AG10803 (cell line): ENCODE measurements at regions not wholly inside any gene's neighbourhood (a gene's known extent, or its start where the extent isn't known, plus 50 kb on each side); places are given as distances from the start of the nearest gene placed in this dataset.

ENCODE experiments used
- DNase-seq: peaks from one replicate; pipeline ENCODE4 v3.0.0; 2010; ENCODE audit warnings: low read depth
- H3K4me3 ChIP-seq: 2 replicates; pipeline ENCODE4 v1.5.1; 2011; ENCODE audit warnings: mild to moderate bottlenecking, low read length, control low read depth
- TF ChIP-seq, protein P1 (sequence below): conservative IDR thresholded peaks from 2 replicates; pipeline ENCODE4 v1.5.1; 2011; ENCODE audit warnings: mild to moderate bottlenecking, low read length, control low read depth, inconsistent platforms

DNA sequence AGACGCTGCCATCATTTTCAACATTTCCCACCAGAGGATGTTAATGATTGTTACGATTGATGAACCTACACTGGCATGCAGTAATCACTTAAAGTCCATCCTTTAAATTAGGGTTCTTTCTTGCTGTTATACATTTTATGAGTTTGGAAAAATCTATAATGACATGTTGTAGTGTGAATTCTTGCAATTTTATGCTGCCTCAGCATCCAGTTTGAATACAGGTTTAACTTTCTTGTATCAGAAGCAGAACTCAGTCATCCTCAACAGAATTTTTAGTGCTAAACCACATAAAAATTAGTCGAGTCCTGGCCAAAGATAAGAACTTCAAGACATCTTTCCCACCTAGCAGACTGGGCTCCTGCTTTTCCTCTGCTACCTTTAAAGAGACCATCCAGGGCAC, 303.3 kb downstream of the NUP35 start:
- DNase-seq: no peak
- H3K4me3 ChIP-seq: no peak overlapping the region
- TF ChIP-seq, protein P1, sequence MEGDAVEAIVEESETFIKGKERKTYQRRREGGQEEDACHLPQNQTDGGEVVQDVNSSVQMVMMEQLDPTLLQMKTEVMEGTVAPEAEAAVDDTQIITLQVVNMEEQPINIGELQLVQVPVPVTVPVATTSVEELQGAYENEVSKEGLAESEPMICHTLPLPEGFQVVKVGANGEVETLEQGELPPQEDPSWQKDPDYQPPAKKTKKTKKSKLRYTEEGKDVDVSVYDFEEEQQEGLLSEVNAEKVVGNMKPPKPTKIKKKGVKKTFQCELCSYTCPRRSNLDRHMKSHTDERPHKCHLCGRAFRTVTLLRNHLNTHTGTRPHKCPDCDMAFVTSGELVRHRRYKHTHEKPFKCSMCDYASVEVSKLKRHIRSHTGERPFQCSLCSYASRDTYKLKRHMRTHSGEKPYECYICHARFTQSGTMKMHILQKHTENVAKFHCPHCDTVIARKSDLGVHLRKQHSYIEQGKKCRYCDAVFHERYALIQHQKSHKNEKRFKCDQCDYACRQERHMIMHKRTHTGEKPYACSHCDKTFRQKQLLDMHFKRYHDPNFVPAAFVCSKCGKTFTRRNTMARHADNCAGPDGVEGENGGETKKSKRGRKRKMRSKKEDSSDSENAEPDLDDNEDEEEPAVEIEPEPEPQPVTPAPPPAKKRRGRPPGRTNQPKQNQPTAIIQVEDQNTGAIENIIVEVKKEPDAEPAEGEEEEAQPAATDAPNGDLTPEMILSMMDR: no peak

DNA sequence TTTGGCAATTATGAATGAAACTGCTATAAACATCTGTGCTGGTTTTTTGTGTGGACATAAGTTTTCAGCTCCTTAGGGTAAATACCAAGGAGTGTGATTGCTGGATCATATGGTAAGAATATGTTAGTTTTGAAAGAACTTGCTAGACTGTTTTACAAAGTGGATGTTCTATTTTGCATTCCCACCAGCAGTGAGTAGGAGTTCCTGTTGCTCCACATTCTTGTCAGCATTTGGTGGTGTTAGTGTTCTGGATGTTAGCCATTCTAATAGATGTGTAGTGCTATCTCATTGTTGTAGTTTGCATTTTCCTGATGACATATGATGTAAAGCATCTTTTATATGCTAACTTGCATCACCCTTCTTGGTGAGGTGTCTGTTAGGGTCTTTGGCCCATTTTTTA, 304.6 kb downstream of the NUP35 start:
- H3K4me3 ChIP-seq: no peak overlapping the region
- no peak for DNase-seq
- TF ChIP-seq, protein P1: no peak

DNA sequence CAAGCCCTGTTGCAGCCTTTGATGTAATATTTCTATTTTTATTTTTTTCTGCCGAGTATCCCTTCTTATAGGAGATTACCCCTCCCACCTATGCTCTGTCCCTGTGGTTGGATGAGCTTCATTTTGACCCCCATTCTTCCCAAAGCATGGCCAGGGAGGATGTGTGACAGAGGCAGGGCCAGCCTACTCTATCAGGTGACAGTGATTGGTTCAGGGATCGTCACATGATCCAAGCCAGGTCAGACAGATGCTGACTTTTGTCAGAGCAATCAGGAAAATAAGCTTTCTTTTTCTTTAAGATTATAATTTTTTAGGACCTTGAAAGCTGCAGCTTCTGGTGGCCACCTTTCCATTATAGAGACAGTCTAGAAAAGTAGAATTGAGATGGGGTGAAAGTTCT, 314.3 kb downstream of the NUP35 start:
- H3K4me3 ChIP-seq: no peak overlapping the region
- TF ChIP-seq, protein P1: no peak
- DNase-seq: no peak

DNA sequence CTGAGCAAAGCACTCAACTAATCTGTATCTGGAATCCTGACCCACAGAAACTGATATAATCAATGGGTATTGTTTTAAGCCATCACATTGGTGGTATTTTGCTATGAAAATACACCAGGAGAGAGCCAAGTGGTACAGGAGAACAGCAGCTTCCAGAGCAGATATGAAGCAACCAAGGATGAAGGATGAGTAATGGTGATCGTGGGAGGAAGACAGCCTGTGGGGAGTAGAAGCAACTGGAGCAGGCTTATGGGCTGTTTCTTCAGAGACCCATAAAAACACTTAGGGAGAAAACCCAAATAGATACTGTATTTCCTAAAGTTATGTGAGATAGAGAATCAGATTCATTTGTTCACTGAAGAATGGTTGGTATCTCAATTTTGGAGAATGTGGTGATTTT, 330.8 kb downstream of the NUP35 start:
- no peak for DNase-seq
- no peak overlapping the region for H3K4me3 ChIP-seq
- TF ChIP-seq, protein P1: no peak

DNA sequence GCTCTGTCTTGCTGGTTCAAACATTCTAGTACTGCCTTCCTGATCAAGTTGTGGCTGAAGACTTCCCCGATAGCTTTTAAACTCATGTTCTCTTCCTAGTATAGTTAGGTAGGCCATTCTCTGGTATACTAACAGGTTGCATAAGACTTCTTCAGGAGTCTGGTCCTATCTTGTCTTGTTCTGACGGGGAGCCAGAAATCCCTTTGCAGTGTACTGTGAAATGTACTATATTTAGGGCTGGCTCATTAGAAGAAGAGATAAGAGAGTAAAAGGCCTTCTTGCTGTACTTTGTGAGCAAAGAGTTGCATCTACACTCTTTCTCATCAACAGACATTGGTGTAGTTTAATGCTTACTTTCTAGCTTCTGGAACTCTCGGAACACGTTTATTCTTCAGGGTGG, 331.9 kb downstream of the NUP35 start:
- no peak for DNase-seq
- H3K4me3 ChIP-seq: no peak overlapping the region
- TF ChIP-seq, protein P1: no peak

DNA sequence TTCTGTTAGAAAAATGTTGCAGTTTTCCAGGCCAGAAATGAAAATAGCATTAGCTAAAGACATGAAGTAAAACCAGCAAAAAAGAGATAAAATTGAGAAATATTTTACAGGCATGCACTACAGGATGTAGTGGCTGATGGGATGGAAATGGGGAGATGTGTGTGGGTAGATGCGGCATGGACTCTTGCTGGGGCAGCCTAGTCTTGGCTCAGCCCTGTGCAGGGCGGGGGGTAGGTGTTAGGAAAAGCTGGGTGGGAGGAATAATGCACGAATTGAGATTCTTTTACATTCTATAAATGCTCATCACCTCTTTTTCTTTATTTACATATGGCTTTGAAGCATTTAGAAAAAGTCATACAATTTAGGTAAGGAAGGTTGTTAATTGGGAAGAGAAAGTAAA, 334.2 kb downstream of the NUP35 start:
- H3K4me3 ChIP-seq: no peak overlapping the region
- TF ChIP-seq, protein P1: no peak

DNA sequence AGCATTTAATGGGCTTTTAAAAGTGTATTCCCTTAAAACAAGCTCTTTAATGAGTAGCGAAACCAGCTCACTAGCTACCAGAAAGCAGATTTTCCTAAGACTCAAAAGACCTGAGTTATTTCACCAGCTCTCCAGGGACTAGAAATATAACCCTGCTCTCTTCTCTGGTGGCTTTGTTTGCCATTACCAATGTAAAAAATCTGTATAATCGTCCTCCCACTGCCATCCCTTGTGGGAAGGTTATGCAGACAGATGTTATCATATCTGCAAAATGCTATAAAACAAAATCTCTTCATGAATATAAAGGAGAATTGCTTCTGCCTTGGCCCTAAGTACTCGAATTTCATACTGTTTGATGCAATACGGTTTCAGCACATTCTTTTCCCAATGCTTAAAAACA, 335.2 kb downstream of the NUP35 start:
- no peak for DNase-seq
- no peak overlapping the region for H3K4me3 ChIP-seq
- TF ChIP-seq, protein P1: no peak

More for the DNA sequence above, 334.2 kb downstream of the NUP35 start:
- DNase-seq: no peak
